Gastrocnemius medialis (tissue), 4 donors: ENCODE measurements at regions not wholly inside any gene's neighbourhood (a gene's known extent, or its start where the extent isn't known, plus 50 kb on each side); places are given as distances from the start of the nearest gene placed in this dataset.

Experiments
- POLR2A ChIP-seq, 2 donors: fragments of 450-650 bp; IDR thresholded peaks; one replicate each; pipeline ENCODE4 v1.6.1; 2017; ENCODE audit warnings: antibody characterized with exemption in 2 of 2, mild to moderate bottlenecking in 2 of 2, moderate library complexity in 2 of 2
- TF ChIP-seq, protein P1 (sequence below), 5 experiments: fragments of 450-650 bp in 3 of 5; fragments of 200-600 bp in 2 of 5; sonication (generic) in 2 of 5; IDR thresholded peaks in 4 of 5; conservative IDR thresholded peaks in 1 of 5; 1 replicate in 4 of 5; 2 replicates in 1 of 5; pipeline ENCODE4 v1.5.1; 2016 to 2019; ENCODE audit warnings: antibody characterized with exemption in 5 of 5, mild to moderate bottlenecking in 3 of 5, moderate library complexity in 3 of 5

DNA sequence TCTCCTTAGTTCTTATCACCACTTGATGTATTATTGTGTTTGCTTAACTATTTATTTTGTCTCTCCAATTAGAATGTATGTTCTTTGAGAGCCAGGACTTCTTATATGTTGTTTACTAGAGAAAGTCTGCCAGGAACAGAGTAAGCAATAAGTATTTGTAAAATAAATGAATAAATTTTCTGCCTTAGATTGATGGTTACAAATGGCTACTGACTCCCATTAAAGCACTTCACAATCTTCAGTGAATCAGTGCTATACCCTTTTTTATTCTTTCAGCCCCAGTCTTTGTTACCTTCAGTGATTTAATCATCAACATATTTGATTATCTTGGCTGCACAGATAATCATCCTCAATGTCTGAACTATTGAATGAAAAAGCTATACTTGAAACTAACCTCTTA is 197.1 kb upstream of the TMEM196 start:
- TF ChIP-seq, protein P1, sequence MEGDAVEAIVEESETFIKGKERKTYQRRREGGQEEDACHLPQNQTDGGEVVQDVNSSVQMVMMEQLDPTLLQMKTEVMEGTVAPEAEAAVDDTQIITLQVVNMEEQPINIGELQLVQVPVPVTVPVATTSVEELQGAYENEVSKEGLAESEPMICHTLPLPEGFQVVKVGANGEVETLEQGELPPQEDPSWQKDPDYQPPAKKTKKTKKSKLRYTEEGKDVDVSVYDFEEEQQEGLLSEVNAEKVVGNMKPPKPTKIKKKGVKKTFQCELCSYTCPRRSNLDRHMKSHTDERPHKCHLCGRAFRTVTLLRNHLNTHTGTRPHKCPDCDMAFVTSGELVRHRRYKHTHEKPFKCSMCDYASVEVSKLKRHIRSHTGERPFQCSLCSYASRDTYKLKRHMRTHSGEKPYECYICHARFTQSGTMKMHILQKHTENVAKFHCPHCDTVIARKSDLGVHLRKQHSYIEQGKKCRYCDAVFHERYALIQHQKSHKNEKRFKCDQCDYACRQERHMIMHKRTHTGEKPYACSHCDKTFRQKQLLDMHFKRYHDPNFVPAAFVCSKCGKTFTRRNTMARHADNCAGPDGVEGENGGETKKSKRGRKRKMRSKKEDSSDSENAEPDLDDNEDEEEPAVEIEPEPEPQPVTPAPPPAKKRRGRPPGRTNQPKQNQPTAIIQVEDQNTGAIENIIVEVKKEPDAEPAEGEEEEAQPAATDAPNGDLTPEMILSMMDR (IDR thresholded peaks at IDR 0.05 in 4 of 5, conservative IDR thresholded peaks at IDR 0.05 in 1 of 5): no peak
- TF ChIP-seq POLR2A (IDR thresholded peaks at IDR 0.05): no peak
